K562 (cell line): ENCODE measurements at regions not wholly inside any gene's neighbourhood (a gene's known extent, or its start where the extent isn't known, plus 50 kb on each side); places are given as distances from the start of the nearest gene placed in this dataset.

ENCODE experiments used
- CHD2 ChIP-seq: IDR thresholded peaks from 2 replicates; pipeline ENCODE4 v1.6.1; 2011; ENCODE audit warnings: low read depth, low read length
- CTCF ChIP-seq, 3 experiments: IDR thresholded peaks in 2 of 3; conservative IDR thresholded peaks in 1 of 3; 2 replicates each; pipeline ENCODE4 v1.5.1; 2011 to 2012; ENCODE audit warnings: low read length in 3 of 3, mild to moderate bottlenecking in 3 of 3, control low read depth in 2 of 3, improper control_type of control experiment in 1 of 3, inconsistent platforms in 1 of 3, low read depth in 1 of 3, mixed read lengths in 1 of 3, moderate library complexity in 1 of 3; ENCODE audit not compliant: insufficient read depth in 2 of 3
- EZH2 ChIP-seq: IDR thresholded peaks from 2 replicates; pipeline ENCODE4 v1.6.1; 2012; ENCODE audit warnings: low read depth, mild to moderate bottlenecking, inconsistent platforms, low read length, borderline replicate concordance
- ZNF24 ChIP-seq: fragments of 450-650 bp; IDR thresholded peaks from 2 replicates; pipeline ENCODE4 v1.6.1; 2016
- TF ChIP-seq, protein P1 (sequence below): fragments of 250-450 bp; sonication (Bioruptor Pico); IDR thresholded peaks from 2 replicates; pipeline ENCODE4 v1.5.0; 2021

DNA sequence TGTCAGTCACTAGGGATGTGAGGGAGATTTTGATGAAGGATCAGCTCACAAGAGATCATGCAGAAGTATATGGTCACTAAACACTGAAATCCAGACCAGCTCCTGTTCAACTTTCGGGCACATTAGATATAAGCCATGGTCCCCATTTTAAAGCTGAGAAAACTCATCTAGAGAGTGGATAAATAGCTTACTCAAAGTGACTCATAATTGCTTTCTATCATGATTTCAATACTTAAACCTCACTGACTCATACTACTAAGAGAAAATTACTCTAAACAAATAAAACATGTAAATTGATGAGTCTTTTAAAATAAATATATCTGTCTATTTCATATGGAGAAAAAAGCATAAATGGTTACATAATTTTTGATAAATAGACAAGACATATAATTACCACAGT lies 567.7 kb downstream of the TLR4 start:
- TF ChIP-seq EZH2 (no peak), CTCF (IDR thresholded peaks at IDR 0.05 in 2 of 3, conservative IDR thresholded peaks at IDR 0.05 in 1 of 3; ENCODE audit: insufficient read depth in 2 of 3, low read depth in 1 of 3, low read length in 3 of 3) (no peak), ZNF24 (no peak), CHD2 (no peak)
- TF ChIP-seq, protein P1, sequence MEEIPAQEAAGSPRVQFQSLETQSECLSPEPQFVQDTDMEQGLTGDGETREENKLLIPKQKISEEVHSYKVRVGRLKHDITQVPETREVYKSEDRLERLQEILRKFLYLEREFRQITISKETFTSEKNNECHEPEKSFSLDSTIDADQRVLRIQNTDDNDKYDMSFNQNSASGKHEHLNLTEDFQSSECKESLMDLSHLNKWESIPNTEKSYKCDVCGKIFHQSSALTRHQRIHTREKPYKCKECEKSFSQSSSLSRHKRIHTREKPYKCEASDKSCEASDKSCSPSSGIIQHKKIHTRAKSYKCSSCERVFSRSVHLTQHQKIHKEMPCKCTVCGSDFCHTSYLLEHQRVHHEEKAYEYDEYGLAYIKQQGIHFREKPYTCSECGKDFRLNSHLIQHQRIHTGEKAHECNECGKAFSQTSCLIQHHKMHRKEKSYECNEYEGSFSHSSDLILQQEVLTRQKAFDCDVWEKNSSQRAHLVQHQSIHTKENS (CRISPR knock-in tag): no peak
